IMR-90 (cell line): ENCODE measurements at regions not wholly inside any gene's neighbourhood (a gene's known extent, or its start where the extent isn't known, plus 50 kb on each side); places are given as distances from the start of the nearest gene placed in this dataset.

Experiments
- ATAC-seq: fragments of 200-7000 bp; cut with Tn5 transposase; 2 replicates; pipeline ENCODE4 v1.9.1; 2020; ENCODE audit warnings: low read depth, mild to moderate bottlenecking, moderate library complexity
- BruUV-seq: library from RNA; stranded (reverse); fragments of 400-500 nt; replicated peaks from 2 replicates; lab custom pipeline; 2021; lab: Mats Ljungman, UMichigan
- CTCF ChIA-PET: fragments of 300-600 bp; formaldehyde crosslinking; extraction: SDS; loops from one replicate; lab custom pipeline; 2021; ENCODE audit warnings: antibody characterized with exemption; lab: Yijun Ruan, JAX
- POLR2A ChIA-PET: fragments of 300-600 bp; sonication (Branson Sonifier 250); formaldehyde crosslinking; loops from one replicate; lab custom pipeline; 2022; ENCODE audit warnings: antibody characterized with exemption; ENCODE audit not compliant: unreplicated experiment; lab: Charles Lee
- DNase-seq: peaks from one replicate; pipeline ENCODE4 v3.0.0; 2013
- H2AFZ ChIP-seq: replicated peaks from 2 replicates; pipeline ENCODE3; 2013; ENCODE audit warnings: low read length, mild to moderate bottlenecking; ENCODE audit not compliant: poor library complexity
- H2AK5ac ChIP-seq: 2 replicates; pipeline ENCODE4 v1.6.1; 2013; ENCODE audit warnings: low read depth, low read length, inconsistent platforms
- H2AK9ac ChIP-seq: replicated peaks from 2 replicates; pipeline ENCODE3; 2013; ENCODE audit warnings: mild to moderate bottlenecking, low read depth, low read length, moderate library complexity; ENCODE audit not compliant: poor library complexity
- H2BK120ac ChIP-seq: 2 replicates; pipeline ENCODE4 v1.6.1; 2013; ENCODE audit warnings: low read depth, low read length, inconsistent platforms
- H2BK15ac ChIP-seq: 3 replicates; pipeline ENCODE4 v1.6.1; 2013; ENCODE audit warnings: low read depth, low read length, inconsistent platforms
- H2BK20ac ChIP-seq: 2 replicates; pipeline ENCODE4 v1.6.1; 2013; ENCODE audit warnings: low read depth, mild to moderate bottlenecking, inconsistent platforms, low read length, moderate library complexity
- H2BK5ac ChIP-seq: 2 replicates; pipeline ENCODE4 v1.6.1; 2013; ENCODE audit warnings: mild to moderate bottlenecking, low read depth, low read length, inconsistent platforms; ENCODE audit not compliant: poor library complexity, severe bottlenecking
- H3K14ac ChIP-seq: replicated peaks from 2 replicates; pipeline ENCODE4 v1.6.1; 2013; ENCODE audit warnings: low read depth, low read length, inconsistent platforms
- H3K18ac ChIP-seq: 2 replicates; pipeline ENCODE4 v1.6.1; 2013; ENCODE audit warnings: low read depth, low read length, control low read depth
- H3K23ac ChIP-seq: 2 replicates; pipeline ENCODE4 v1.6.1; 2013; ENCODE audit warnings: low read depth, low read length, inconsistent platforms
- H3K27ac ChIP-seq: 2 replicates; pipeline ENCODE4 v1.5.1; 2013; ENCODE audit warnings: mild to moderate bottlenecking, control low read depth, low read length; ENCODE audit not compliant: insufficient read depth
- H3K27me3 ChIP-seq: 2 replicates; pipeline ENCODE4 v1.6.1; 2013; ENCODE audit warnings: low read length; ENCODE audit not compliant: control insufficient read depth, insufficient read depth
- H3K36me3 ChIP-seq: 2 replicates; pipeline ENCODE4 v1.6.1; 2013; ENCODE audit warnings: low read length, mixed read lengths; ENCODE audit not compliant: control insufficient read depth, insufficient read depth
- H3K4ac ChIP-seq: 2 replicates; pipeline ENCODE4 v1.6.1; 2013; ENCODE audit warnings: low read depth, low read length, inconsistent platforms
- H3K4me1 ChIP-seq: 2 replicates; pipeline ENCODE4 v1.6.1; 2013; ENCODE audit warnings: low read length, mixed read lengths; ENCODE audit not compliant: control insufficient read depth, insufficient read depth
- H3K4me2 ChIP-seq: 2 replicates; pipeline ENCODE4 v1.6.1; 2013; ENCODE audit warnings: low read depth, mild to moderate bottlenecking, control low read depth, low read length, moderate library complexity
- H3K4me3 ChIP-seq: 2 replicates; pipeline ENCODE4 v1.5.1; 2013; ENCODE audit warnings: low read depth, mild to moderate bottlenecking, control low read depth, low read length, moderate library complexity; ENCODE audit not compliant: insufficient read depth
- H3K56ac ChIP-seq: 2 replicates; pipeline ENCODE4 v1.6.1; 2013; ENCODE audit warnings: low read length, inconsistent platforms; ENCODE audit not compliant: insufficient read depth; ENCODE audit errors: extremely low read depth
- H3K79me1 ChIP-seq, 2 experiments: 2 replicates each; pipeline ENCODE4 v1.6.1; 2013; ENCODE audit warnings: low read length in 2 of 2, inconsistent platforms in 1 of 2, low read depth in 1 of 2
- H3K9ac ChIP-seq: 2 replicates; pipeline ENCODE4 v1.6.1; 2013; ENCODE audit warnings: low read depth, low read length, control low read depth
- H3K9me1 ChIP-seq: 2 replicates; pipeline ENCODE4 v1.6.1; 2013; ENCODE audit warnings: low read length, inconsistent platforms; ENCODE audit not compliant: insufficient read depth
- H3K9me3 ChIP-seq: 2 replicates; pipeline ENCODE4 v1.6.1; 2013; ENCODE audit warnings: low read length; ENCODE audit not compliant: control insufficient read depth, insufficient read depth
- H4K20me1 ChIP-seq: 2 replicates; pipeline ENCODE4 v1.6.1; 2013; ENCODE audit warnings: low read length, inconsistent platforms; ENCODE audit not compliant: insufficient read depth
- H4K5ac ChIP-seq: 2 replicates; pipeline ENCODE4 v1.6.1; 2013; ENCODE audit warnings: mild to moderate bottlenecking, low read depth, low read length, control low read depth
- H4K8ac ChIP-seq, 2 experiments: 2 replicates each; pipeline ENCODE4 v1.6.1; 2013; ENCODE audit warnings: low read depth in 2 of 2, low read length in 2 of 2, control low read depth in 1 of 2, inconsistent platforms in 1 of 2
- H4K91ac ChIP-seq: 2 replicates; pipeline ENCODE4 v1.6.1; 2013; ENCODE audit warnings: low read depth, low read length, inconsistent platforms; ENCODE audit not compliant: insufficient read depth
- BHLHE40 ChIP-seq: fragments of 150-350 bp; IDR thresholded peaks from 2 replicates; pipeline ENCODE4 v1.6.1; 2016; ENCODE audit warnings: mild to moderate bottlenecking, low read depth, low read length
- CEBPB ChIP-seq: IDR thresholded peaks from 2 replicates; pipeline ENCODE4 v1.6.1; 2012; ENCODE audit warnings: low read depth, low read length, improper control_type of control experiment
- CTCF ChIP-seq: conservative IDR thresholded peaks from 2 replicates; pipeline ENCODE4 v1.5.1; 2012; ENCODE audit warnings: mild to moderate bottlenecking, low read depth, low read length, improper control_type of control experiment
- ELK1 ChIP-seq: fragments of 150-350 bp; IDR thresholded peaks from 2 replicates; pipeline ENCODE4 v1.6.1; 2016; ENCODE audit warnings: low read depth, mild to moderate bottlenecking, low read length, moderate library complexity, borderline replicate concordance
- MAFK ChIP-seq: IDR thresholded peaks from 2 replicates; pipeline ENCODE4 v1.6.1; 2012; ENCODE audit warnings: low read depth, low read length, improper control_type of control experiment
- MXI1 ChIP-seq: IDR thresholded peaks from 2 replicates; pipeline ENCODE4 v1.6.1; 2012; ENCODE audit warnings: low read depth, mild to moderate bottlenecking, low read length, moderate library complexity, borderline replicate concordance
- NFE2L2 ChIP-seq: fragments of 150-350 bp; IDR thresholded peaks from 2 replicates; pipeline ENCODE4 v1.6.1; 2016; ENCODE audit warnings: low read depth, mild to moderate bottlenecking, low read length
- POLR2A ChIP-seq: IDR thresholded peaks from 2 replicates; pipeline ENCODE4 v1.6.1; 2012; ENCODE audit warnings: mild to moderate bottlenecking, low read depth, low read length
- RAD21 ChIP-seq: IDR thresholded peaks from 2 replicates; pipeline ENCODE4 v1.6.1; 2012; ENCODE audit warnings: low read length, improper control_type of control experiment
- SMC3 ChIP-seq: fragments of 150-350 bp; IDR thresholded peaks from 2 replicates; pipeline ENCODE4 v1.6.1; 2016; ENCODE audit warnings: low read depth, mild to moderate bottlenecking, antibody characterized with exemption, low read length, moderate library complexity
- USF2 ChIP-seq: fragments of 150-350 bp; IDR thresholded peaks from 2 replicates; pipeline ENCODE4 v1.6.1; 2017; ENCODE audit warnings: mild to moderate bottlenecking, antibody characterized with exemption, low read length, low read depth
- WGBS, 2 experiments: methylation state at CpG; one replicate each; pipeline versions ENCODE4 v1.1.5 to v1.1.7; 2013; ENCODE audit warnings: missing lambda C conversion rate in 2 of 2; ENCODE audit not compliant: insufficient read length in 1 of 2; ENCODE audit errors: extremely low coverage in 2 of 2; 5-methylcytosine and 5-hydroxymethylcytosine counted together
- dilution Hi-C: fragments of 300-500 bp; cut with HindIII; formaldehyde crosslinking; loops from one replicate; pipeline ENCODE4 v1.14.3; 2018; ENCODE audit warnings: low sequenced_read_pairs; ENCODE audit not compliant: unreplicated experiment
- in situ Hi-C: fragments of 300-500 bp; cut with MboI; formaldehyde crosslinking; loops from 3 replicates; pipeline ENCODE4 v1.14.3; 2019; ENCODE audit warnings: low sequenced_read_pairs, inconsistent platforms, mixed read lengths
- intact Hi-C: fragments of 100-400 bp; cut with micrococcal nuclease; formaldehyde crosslinking; loops from 2 replicates; pipeline ENCODE4 v1.10.0; 2022

GRCh38 chr13:44770951-44771350 is 194.8 kb upstream of the TSC22D1 start:
- dilution Hi-C loops (no loop called here), intact Hi-C loops (no loop called here), in situ Hi-C loops (no loop called here)
- Histone ChIP-seq H2BK20ac (no peak overlapping the region), H4K91ac (no peak overlapping the region), H3K4me1 (no peaks in the 10 kb centered on the region), H4K8ac (no peak overlapping the region), H2AK9ac (no peak overlapping the region), H3K9me1 (peaks cover 6% of the 10 kb centered on the region; the same call in 1 of the 2 replicates), H3K27ac (no peak overlapping the region), H3K18ac (no peak overlapping the region), H2BK120ac (no peak overlapping the region), H2BK15ac (no peak overlapping the region), H3K27me3 (no peaks in the 10 kb centered on the region), H3K79me1 (no peaks in the 10 kb centered on the region; a peak in 1 of 4 replicates), H3K9ac (no peak overlapping the region), H3K56ac (no peak overlapping the region), H2AFZ (no peak overlapping the region), H2AK5ac (no peak overlapping the region; the same call in 1 of the 2 replicates), H3K14ac (no peak overlapping the region), H3K4me2 (no peak overlapping the region), H3K36me3 (no peaks in the 10 kb centered on the region), H3K4me3 (no peak overlapping the region), H3K4ac (no peak overlapping the region), H4K5ac (no peak overlapping the region), H2BK5ac (no peak overlapping the region), H3K23ac (no peak overlapping the region), H4K20me1 (no peaks in the 10 kb centered on the region), H3K9me3 (no peaks in the 10 kb centered on the region)
- 80% methylated on average over 1 of the region's 5 CpGs; no CpG with 5 or more reads in 1 of the 2 experiments for WGBS, 2 experiments
- no peak for TF ChIP-seq POLR2A
- TF ChIP-seq USF2: no peak
- no peak for TF ChIP-seq MXI1
- TF ChIP-seq MAFK: no peak
- TF ChIP-seq RAD21: no peak
- TF ChIP-seq ELK1: no peak
- TF ChIP-seq CEBPB: no peak
- TF ChIP-seq NFE2L2: no peak
- TF ChIP-seq SMC3: no peak
- TF ChIP-seq BHLHE40: no peak
- no peak for TF ChIP-seq CTCF
- CTCF ChIA-PET: no interaction called here
- no TSS peak for BruUV-seq
- ATAC-seq (no peak), DNase-seq (no peak)
- POLR2A ChIA-PET: no interaction called here
